Astrocyte of the hippocampus (primary cell): ENCODE measurements at regions not wholly inside any gene's neighbourhood (a gene's known extent, or its start where the extent isn't known, plus 50 kb on each side); places are given as distances from the start of the nearest gene placed in this dataset.

ENCODE experiments used
- DNase-seq: peaks from one replicate; pipeline ENCODE4 v3.0.0; 2011; ENCODE audit warnings: low read depth, low spot score

DNA sequence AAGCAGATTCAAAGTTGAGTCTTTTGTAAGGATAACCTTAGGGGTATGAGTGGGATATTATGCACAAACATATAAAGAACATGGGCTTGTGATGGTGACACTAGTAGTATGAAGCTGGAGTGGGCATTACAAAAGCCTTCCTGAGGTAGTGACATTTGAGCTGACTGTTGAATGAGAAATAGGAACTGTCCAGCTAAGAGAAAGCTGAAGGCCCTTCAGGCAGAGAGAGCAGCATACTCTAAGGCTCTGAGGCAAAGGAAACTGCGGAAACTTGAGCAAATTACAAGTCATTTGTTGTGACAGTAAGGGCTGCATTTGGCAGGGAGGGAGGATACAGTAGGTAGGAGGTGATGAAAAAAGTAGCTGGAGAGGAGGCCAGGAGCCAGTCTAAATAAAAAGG, 190.7 kb upstream of the CD96 start:
- peak; percentile 35 for DNase-seq

DNA sequence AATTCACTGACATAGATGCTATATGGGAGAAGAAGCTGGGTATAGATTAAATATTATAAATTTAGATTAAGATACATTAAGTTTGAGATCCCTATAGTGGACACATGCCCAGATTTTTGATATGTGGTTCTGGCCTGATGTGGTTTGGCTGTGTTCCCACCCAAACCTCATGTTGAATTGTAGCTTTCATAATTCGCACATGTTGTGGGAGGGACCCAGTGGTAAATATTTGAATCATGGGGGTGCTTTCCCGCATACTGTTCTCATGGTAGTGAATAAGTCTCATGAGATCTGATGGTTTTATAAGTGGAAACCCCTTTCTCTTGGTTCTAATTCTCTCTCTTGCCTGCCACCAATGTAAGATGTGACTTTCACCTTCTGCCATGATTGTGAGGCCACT, 189.4 kb upstream of the CD96 start:
- DNase-seq, result no peak

DNA sequence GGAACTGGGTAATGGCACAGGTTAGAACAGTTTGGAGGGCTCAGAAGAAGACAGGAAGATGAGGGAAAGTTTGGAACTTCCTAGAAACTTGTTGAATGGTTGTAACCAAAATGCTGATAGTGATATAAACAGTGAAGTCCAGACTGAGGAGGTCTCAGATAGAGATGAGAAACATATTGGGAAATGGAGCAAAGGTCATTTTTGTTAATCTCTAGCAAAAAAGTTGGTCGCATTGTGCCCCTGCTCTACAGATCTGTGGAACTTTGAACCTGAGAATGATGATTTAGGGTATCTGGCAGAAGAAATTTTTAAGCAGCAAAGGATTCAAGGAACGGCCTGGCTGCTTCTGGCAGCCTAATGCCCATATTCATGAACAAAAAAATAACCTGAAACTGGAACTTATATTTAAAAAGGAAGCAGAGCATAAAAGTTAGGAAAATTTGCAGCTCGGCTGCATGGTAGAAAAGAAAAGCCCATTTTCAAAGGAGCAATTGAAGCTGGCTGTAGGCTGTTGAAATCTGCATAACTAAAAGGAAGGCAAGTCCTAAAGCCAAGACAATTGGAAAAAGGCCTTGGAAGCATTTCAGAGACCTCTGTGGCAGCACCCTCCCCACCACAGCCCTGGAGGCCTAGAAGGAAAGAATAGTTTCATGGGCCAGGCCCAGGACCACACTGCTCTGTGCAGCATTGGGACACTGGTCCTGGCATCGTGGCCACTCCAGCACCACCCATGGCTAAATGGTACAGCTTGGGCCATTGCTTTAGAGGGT, 182.6 kb upstream of the CD96 start:
- DNase-seq, result no peak

DNA sequence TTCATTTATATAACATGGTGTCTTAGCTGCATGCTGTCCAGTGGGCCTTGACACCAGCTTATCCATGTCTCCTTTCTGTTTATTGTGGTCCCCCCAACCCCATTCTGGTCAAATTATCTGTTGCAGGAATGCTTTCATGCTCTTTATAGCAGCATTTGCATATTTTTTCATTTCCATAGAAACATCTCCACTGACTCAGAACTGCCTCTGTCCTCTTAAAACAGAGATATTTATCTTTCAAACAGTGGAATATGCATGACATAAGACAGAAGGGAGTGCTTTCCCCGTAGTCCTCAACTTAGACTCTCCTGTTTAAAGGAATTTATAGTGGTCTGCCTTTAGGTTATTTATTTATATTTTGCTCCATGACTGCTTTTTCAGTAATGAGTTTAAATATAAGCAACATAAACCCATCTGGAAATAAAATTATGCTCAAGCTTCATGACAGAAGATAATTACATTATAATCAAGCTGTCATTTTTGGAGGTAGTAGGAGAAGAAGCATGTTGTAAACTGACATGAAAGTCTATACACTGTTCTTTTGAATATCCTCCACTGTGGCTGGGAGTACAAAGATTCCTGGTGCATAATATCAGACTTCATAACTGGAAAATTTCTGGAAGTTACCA, 179.5 kb upstream of the CD96 start:
- DNase-seq, result peak; percentile 12

DNA sequence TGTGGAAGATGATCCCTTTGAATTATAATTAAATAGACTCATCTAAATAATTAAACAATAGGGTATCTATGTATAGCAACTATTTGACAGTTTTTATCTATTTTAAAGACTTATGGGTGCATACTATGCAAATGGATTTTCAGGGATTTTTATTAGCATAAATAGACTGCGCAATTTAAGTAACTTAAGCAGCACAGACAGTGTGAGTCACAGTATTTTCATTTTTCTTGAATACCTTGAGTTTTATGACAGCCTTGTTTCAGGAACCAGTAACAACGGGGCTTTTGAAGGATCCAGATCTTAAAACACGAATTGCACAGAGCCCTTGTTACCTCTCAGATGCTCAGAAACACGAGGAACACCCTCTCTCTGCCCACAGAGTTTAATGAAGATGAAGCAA, 175.5 kb upstream of the CD96 start:
- DNase-seq, result no peak

DNA sequence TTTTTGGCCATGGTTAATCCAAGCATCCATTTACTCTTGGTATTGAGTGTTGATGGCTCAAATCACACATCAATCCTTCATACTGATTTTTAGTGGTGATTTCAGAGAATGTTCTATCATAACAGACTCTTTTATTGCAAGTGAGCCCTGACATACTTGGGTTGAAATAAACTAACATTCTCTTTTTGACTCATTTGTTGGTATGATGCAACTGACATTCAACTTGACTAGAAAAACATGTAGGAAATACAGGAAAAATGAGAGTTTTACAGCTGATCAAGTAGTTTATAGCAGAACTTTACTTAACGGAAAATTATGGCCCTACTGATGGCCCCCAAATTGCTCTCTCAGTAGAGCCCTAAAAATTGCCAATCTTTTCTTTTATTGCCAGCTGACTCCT, 173.9 kb upstream of the CD96 start:
- DNase-seq, result no peak

DNA sequence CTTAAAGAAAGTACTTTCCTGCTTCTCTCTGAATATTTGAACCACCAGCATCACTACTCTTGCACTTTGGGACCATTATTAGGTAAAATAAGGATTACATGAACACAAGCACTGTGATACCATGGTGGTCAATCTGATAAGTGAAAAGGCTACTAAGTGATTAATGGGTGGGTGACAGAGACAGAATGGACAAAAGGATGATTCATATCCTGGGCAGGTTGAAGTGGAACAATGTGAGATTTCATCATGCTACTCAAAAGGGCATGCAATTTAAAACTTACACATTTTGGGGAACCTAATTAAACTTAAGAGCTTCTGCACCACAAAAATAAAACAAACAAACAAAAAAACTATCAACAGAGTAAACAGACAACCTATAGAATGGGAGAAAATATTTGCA, 172.0 kb upstream of the CD96 start:
- DNase-seq, result no peak

DNA sequence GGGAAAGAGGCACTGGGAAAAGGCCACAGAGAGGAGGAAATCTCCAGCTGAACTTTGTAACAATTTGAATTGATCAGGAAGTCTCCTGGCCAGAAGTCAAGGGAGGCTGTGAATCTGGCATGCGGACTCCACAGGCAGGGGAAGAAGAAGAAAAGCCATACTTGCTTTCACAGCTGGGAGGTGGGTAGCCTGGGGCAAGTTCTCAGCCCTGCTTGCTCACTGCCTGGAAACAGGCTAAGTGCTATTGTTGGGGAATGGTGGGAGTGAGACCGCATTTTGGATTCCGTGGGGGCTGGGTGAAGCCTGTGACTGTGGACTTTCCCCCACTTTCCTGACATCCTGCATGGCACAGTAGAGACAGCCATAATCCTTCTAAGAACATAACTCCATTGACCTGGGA, 168.8 kb upstream of the CD96 start:
- DNase-seq, result no peak

DNA sequence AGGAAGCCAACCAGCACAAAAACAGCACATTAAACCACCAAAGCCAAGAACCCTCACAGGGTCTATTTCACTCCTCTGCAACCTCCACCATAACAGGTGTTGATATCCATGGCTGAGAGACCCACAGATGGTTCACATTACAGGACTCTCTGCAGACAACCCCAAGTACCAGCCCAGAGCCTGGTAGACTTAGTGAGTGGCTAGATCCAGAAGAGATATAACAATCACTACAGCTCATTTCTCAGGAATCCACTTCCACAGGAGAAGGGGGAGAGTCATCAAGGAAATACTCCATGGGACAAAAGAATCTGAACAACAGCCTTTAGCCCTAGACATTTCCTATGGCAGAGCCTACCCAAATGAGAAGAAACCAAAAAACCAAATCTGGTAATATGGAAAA, 168.1 kb upstream of the CD96 start:
- DNase-seq, result peak; percentile 11

DNA sequence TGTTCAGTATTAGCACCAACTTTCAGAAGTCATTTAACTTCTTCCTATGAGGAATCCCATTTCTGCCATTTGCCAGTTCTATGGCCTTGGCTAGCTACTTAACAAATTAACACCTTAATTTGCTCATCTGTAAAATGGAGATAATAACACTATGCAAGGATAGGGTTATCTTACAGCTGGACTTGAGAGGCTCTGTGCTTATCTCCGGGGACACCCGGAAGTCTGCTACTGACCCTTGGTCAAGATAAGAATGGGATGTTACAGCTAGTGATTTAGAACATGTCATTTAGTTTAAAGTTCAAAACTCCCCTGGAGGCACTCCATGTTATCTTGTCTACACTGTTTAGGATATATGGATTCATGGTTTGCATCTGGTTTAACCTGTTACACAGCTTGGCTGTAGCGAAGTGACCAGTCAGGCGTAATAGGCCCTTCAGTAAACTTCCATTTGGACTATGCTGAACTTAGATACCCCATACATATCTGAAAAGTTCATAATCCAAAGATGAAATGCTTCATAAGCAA, 156.0 kb upstream of the CD96 start:
- no peak for DNase-seq

DNA sequence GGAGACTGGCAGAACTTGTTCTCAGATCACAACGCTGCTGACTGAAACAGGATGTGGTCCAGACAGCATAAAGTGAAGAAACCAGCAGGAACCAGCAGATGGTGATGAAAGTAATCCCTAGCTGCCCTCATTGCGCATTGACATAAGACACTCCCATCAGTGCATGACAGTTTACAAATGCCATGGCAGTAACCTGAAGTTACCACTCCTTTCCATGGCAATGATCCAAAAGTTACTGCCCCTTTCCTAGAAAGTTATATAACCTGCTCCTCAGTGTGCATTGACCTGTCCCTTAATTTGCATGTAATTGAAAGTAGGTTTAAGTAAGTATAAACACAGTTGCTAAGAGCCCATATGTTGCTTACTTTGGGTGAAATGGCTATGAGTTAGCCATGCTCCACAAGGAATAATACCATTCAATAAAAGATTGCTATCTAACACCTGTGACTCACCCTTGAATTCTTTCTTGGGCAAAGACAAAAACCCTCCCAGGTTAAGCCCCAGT, 149.1 kb upstream of the CD96 start:
- DNase-seq, result no peak

DNA sequence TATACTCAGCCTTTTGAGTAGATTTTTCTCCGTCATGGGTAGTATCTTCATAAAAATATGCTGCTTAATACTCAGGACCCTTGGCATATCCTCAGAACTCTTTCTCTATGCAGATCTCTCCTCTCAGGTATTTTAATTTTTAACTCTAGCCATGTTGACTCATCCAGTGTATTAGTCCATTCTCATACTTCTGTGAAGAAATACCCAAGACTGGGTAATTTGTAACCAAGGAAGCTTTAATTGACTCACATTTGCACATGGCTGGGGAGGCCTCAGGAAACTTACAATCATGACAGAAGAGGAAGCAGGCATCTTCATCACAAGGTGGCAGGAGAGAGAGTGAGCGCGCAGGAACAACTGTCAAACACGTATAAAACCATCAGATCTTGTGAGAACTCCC, 129.3 kb upstream of the CD96 start:
- no peak for DNase-seq

DNA sequence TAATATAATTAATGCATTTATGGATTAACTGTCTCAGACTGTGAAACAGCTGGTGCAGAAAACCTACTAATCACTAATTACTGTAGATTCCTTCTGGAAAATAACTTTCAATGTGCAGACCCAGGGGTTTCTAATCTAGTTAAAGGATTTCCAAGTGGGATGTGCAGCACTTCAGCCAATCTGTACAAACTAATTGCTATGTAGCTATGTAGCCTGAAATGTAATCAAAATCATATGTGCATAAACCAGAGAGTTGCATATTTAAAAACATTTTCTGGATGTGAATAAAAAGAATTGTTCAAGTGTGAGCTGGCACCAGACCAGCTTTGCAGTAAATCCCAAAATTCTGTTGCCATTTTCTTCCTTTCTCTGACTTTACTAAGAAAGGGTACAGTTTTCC, 127.5 kb upstream of the CD96 start:
- no peak for DNase-seq

DNA sequence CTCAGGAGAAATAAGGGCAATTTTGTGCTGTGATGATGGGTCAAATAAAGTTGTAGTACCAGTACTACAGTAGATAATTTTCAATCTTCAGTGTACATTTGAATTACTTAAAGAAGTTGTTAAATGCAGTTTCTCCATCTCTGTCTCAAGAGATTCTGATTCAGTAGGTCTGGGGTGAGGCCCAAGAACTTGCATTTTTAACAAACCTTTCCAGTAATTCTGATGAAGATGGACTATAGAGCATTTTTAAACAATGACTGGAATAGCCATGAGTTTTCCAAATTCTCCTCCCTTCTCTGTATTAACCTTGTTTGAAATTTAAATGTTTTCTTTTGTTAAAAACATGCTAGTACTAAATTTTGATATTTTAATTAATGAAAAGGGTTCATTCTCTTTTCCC, 127.0 kb upstream of the CD96 start:
- DNase-seq, result no peak

DNA sequence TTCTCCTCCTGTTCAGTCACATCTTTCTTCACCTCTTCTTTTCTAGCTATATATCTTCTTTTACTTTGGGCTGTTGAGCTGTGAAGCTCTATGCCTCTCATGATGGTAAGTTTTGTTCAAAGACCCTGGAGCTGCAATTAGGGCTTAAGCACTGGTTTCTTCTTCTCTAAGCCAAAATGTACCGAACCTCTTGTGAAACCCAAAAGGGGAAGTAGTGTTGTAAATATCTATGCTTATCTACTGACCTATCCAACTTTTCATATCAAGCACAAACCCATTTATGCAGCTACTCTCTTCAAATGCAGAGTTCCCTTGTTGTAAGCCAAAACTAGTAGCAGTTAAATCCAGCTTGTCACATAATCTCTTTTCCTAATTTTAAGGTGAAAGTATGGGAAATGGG, 123.6 kb upstream of the CD96 start:
- DNase-seq, result no peak

DNA sequence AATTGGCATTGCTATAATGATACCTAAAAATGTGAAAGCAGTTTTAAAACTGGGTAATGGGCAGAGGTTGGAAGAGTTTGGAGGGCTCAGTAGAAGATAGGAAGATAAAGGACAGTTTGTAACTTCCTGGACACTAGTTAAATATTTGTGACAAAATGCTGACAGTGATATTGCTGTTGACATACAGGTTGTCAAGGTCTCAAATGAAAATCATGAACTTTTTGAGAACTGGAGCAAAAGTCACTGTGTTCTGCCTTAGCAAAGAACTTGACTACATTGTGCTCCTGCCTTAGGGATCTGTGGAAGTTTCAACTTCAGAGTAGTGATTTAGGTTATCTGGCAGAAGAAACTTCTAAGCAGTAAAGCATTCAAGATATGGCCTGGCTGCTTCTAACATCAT, 113.7 kb upstream of the CD96 start:
- DNase-seq, result no peak

DNA sequence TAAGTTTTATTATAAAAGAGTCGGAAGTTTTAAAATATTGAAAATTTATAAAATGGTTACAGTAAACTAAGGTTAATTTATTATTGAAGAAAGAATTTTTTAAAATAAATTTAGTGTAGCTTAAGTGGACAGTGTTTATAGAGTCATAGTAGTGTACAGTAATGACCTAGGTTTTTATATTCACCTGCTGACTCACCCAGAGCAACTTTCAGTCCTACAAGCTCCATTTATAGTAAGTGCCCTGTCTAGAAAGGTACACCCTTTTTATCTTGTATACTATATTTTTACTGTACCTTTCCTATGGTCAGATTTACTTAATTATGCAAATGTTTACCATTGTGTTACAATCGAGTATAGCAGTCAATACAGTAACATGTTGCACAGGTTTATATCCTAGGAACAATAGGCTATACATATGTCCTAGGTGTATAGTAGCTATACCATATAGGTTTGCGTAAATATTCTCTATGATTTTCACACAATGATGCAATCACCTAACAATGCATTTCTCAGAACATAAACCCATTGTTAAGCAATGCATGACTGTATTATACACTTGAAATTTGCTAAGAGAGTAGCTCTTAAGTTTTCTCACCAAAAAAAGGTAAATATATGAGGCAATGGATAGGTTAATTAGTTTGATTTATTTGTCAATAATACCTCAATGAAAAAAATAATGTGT, 106.9 kb upstream of the CD96 start:
- no peak for DNase-seq

DNA sequence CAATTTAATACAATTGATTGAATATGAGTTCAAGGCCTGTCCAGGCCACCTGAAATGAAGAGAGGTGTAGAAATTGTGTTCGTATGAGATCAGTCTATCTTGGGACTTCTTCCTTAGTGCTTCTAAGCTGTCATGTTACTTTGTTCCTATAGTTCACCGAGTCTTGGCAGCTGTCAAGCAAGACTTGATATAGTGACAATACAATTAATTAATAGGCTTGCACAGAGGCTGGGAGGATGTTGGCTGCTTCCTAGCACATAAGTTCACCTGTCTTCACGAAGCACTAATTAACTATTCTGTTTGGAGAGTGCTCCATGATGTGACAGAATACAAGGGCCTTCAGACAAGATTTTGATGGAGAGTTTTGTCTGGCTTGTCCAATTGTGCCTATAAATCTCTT, 103.7 kb upstream of the CD96 start:
- DNase-seq, result no peak

DNA sequence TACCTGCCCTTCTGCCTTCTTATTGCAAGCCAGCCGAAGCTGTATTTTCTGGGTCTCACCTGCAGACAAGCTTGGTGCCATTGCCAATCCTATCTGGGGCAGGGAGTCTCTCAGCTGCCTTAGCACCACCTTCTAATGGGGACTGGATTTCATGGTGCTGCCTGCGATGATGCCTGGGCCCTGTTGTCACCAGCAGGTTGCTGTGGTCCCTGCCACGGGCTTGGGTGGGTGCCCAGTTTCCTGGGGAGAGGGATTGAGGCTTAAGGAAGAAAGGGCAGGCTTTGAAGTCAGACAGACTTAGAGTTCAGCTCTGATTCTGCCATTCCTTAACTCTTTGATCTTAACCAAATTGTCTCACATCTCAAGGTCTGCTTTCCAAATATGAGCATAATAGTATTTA, 87.4 kb upstream of the CD96 start:
- peak; percentile 3 for DNase-seq

DNA sequence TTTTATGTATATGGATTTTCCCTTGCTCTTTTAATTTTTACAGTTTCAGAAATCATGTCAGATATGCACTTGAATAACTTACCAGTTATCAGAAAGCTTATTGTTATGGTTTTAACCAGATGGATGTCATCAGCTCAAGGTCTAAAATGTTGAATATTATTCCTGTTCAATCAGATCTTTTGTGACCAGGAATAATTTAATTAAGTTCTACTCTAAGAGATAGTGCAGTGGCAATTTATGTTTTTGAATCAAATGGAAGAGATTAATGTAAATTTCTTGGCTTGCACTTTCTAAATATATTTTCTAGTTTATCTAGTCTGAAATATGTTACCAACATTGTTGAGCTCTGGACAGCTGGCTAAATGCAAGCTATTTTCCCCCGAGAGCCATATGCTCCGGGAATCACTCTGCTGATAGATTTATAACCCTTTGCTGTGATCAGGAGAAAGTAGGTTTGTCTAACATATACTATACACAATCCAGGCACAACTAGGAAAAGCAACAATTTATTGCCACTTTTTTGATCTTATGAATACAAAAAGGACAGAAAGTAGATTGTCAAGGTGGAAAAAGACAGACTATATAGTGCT, 76.8 kb upstream of the CD96 start:
- DNase-seq, result no peak

DNA sequence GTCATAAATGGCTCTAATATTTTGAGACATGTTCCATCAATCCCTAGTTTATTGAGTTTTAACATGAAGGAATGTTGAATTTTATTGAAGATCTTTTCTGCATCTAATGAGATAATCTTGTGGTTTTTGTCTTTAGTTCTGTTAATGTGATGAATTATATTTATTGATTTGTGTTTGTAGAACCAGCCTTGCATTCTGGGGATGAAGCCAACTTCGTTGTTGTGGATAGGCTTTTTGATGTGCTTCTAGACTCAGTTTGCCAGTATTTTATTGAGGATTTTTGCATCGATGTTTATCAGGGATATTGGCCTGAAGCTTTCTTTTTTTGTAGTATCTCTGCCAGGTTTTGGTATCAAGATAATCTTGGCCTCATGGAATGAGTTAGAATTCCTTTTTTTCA, 72.0 kb upstream of the CD96 start:
- DNase-seq, result no peak

DNA sequence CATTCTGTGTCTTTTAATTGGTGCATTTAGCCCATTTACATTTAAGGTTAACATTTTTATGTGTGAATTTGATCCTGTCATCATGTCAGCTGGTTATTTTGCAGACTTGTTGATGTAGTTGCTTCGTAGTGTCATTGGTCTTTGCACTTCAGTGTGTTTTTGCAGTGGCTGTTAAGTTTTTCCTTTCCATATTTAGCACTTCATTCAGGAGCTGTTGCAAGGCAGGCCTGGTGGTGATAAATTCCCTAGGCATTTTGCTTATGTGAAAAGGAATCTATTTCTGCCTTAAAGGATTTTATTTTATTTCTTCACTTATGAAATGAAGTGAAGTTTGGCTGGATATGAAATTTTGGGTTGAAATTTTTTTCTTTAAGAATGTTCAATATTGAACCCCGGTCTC, 70.2 kb upstream of the CD96 start:
- DNase-seq, result peak; percentile 5
